Ammon's horn (tissue), 1 donor: ENCODE measurements at regions not wholly inside any gene's neighbourhood (a gene's known extent, or its start where the extent isn't known, plus 50 kb on each side); places are given as distances from the start of the nearest gene placed in this dataset.
"Not testable (repeated sequence)": the region's sequence is repeated elsewhere in the genome, so short reads cannot be mapped to it uniquely, and the experiment has no call there.

Source experiments
- DNase-seq: peaks from one replicate; pipeline ENCODE4 v3.0.0-alpha.2; 2016; ENCODE audit warnings: low spot score

- no peak for DNase-seq
Observed at GRCh38 chr12:111271674-111272418, 97.0 kb downstream of the PHETA1 start.

- DNase-seq, result no peak
Observed at GRCh38 chr12:111270774-111271173, 98.1 kb downstream of the PHETA1 start.

- DNase-seq, result peak; percentile 10
Observed at GRCh38 chr12:111270239-111270638, 98.7 kb downstream of the PHETA1 start.

GRCh38 chr12:111269718-111270117, 99.2 kb downstream of the PHETA1 start:
- no peak for DNase-seq

- DNase-seq, result no peak
Observed at GRCh38 chr12:111268738-111269572, 99.9 kb downstream of the PHETA1 start.

- no peak for DNase-seq
Observed at GRCh38 chr12:111267144-111267543, 101.8 kb downstream of the PHETA1 start.

DNA sequence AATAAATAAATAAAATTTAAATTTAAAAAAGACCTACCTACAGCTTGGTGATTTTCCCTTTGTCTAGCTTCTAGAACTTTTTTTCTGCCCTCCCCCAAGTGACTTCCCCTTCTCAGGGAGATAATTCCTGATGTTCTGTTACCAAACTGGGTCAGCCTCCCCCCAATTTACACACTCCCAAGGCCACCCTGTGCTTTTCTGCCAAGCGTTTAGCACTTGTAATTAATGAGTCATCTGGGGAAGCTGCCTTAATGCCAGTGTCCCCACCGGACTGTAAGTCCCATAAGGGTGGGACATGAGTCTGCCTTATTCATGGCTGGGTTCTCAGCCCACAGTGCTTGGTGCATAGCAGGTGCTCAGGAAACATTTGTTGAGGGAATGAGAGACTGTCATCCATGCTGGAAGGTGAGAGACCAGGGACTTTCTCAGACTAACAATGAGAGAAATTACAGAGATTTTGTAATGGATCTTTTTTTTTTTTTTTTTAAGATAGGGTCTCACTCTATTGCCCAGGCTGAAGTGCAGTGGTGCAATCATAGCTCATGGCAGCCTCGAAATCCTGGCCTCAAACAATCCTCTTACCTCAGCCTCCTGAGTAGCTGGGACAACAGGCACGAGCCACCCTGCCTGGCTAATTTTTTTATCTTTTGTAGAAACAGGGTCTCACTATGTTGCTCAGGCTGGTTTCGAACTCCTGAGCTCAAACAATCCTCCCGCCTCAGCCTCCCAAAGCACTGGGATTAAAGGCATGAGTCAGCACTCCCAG, 106.8 kb downstream of the PHETA1 start:
- DNase-seq, result no peak

GRCh38 chr12:111260732-111261131, 108.2 kb downstream of the PHETA1 start:
- no peak for DNase-seq

DNA sequence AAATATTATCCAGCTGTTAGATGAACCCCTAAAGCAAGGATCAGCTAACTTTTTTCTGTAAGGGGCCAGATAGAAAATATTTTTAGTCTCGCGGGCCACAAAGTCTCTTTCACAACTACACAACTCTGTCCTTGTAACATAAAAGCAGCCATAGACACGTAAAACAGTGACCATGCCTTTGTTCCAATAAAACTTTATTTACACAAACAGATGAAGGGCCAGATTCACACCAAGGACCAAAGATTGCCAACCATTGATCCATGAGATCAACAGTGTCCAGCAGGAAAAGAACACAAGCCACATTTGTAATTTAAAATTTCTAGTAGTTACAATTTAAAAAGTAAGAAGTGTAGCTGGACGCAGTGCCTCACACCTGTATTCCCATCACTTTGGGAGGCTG, 109.7 kb downstream of the PHETA1 start:
- DNase-seq, result no peak

- DNase-seq, result not testable (repeated sequence)
Observed at GRCh38 chr12:111258081-111258480, 110.8 kb downstream of the PHETA1 start.

- DNase-seq, result no peak
Observed at GRCh38 chr12:111257435-111257902, 111.4 kb downstream of the PHETA1 start.

DNA sequence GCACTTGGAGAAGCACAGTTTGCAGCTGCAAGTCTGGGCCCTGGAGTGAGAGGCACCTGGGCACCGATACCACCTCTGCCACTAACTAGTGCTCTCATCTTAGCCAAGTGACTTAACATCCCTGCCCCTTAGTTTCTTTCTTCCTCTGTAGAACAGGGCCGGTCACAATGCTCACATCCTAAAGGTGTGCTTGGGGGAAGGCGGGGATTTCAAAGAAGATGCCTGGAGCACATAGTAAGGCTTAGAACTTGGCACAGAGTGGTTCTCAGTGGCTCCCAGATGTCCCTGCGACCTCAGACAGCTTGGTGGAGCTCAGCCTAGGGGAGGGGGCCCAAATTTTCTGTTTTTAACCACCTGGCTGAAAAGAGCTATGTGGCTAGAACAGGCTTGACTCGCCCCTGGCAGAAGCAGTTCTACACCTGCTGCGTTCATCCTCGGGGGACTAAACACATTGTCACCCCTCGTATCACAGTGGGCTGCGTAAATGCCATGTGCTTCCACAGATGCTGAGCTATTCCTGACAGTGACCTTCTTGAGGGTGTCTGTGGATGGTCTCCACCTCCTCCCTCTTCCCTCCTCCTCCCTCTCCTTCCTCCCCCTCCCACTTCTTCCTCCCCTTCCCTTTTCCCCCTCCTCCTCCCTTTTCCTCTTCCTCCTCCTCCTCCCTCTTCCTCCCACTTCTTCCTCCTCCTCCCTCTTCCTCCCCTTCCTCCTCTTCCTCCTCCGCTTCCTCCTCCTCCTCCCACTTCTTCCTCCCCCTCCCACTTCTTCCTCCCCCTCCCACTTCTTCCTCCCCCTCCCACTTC, 112.1 kb downstream of the PHETA1 start:
- DNase-seq, result no peak

GRCh38 chr12:111255261-111255660, 113.6 kb downstream of the PHETA1 start:
- DNase-seq, result no peak

- no peak for DNase-seq
Observed at GRCh38 chr12:111254106-111254505, 114.8 kb downstream of the PHETA1 start.

DNA sequence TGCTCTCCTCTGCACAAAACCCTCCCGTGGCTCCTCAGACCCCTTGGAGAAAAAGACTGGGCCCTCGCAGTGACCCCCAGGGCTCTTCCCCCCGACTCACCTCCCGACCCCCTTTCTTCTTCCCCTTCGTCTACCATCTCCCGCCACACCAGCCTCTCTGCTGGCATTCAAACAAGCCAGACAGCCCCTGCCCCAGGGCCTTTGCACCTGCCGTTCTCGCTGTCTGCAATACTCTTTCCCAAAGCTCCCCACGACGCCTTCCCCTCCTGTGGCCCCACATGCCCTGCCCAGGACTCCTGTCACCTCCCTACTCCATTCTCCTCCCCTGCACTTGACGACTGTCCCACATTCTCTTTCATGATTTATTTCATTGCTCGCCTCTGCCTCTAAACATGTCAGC, 115.7 kb downstream of the PHETA1 start:
- no peak for DNase-seq

DNA sequence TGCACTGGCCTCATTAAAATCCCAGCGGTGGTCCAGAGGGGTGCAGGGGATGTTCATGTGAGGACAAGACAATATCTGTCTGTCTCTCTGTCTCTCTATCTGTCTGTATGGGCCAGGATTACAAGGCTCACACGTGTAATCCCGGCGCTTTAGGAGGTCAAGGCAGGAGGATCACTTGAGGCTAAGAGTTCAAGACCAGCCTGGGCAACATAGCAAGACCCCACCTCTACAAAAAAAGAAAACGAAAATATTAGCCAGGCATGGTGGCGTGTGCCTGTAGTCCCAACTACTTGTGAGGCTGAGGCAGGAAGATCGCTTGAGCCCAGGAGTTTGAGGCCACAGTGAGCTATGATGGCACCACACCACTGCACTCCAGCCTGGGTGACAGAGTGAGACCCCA, 117.1 kb downstream of the PHETA1 start:
- no peak for DNase-seq

DNA sequence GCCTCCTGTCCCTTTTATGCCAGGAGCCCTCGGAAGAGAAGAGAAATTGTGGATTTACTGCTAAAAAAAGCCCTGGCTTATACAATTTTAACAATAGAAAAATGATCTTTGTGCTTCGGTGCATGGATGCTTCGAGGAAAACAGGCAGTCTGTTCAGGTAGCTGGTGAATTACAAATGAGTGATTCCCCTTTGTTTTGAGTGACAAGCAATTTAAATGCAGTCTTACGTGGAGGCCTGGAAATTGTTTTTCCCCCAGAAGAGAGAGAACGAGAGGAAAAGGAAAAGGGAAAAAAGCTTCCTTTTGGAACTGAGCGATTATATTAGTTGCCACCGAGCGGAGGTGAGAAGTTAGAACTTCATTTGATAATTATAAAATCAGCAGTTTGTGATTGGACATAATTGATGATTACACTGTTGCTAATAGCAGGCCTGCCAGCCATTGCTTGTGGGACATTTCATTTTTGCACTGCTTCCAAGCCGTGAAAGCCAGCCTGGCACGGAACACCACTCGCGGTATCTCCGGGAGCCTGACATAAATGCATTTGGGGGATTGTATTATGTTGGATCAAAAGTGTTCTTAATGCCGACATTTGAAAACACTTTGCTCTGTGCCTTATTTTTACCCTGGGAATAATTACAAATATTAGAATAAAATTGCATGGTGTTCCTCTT, 117.7 kb downstream of the PHETA1 start:
- DNase-seq, result no peak

DNA sequence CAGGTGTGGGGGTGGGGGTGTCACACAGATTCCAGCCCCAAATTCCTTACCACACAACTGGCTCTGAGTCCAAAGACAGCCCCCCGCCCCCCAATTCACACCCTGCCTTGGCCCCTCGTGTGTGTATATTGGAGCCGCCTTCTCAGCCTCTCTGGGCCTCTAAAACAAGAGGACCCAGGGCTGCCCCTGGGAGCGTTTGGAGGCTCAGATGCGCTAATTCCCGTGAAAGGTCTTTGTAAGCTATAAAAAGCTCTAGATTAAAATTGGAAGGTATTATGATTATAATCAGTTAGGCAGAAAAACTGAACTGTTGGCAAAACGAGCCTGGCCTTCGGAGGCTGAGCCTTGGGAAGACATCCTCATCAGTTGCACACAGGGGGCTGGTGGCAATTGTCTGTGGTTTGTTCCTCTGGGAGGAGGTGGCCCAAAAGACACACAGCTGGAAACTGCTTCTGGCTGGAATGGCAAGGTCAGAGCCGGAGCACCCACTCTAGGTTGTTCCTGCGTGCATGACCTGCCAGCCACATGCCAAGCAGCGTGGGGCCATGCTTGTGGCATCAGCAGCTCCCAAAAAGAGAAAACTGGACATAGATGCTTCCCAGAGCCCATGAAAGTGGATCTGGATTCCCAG, 118.5 kb downstream of the PHETA1 start:
- DNase-seq, result no peak

DNA sequence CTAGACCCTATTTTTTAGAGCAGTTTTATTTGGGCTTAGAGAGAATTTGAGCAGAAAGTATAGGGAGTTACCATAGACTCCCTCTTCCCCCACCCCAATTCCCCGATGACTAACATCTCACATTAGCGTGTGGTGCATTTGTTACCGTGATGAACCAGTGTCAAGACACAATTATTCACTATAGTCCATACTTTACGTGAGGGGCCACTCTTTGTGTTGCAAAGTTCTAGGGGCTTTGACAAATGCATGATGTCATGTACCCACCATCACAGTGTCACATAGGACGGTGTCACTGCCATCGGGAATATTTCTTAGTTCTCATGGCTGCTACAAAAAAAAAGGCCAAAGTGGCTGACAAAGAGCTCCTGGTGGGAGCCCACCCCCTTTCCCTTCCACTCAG, 119.1 kb downstream of the PHETA1 start:
- no peak for DNase-seq

- DNase-seq, result no peak
Observed at GRCh38 chr12:111249018-111249370, 119.9 kb downstream of the PHETA1 start.
